ENCODE measurements at regions not wholly inside any gene's neighbourhood (a gene's known extent, or its start where the extent isn't known, plus 50 kb on each side); places are given as distances from the start of the nearest gene placed in this dataset.

GRCh38 chrX:94252211-94252610 is 578.2 kb downstream of the FAM133A start:
- H3K9me3 Mint-ChIP-seq: 0 out of 3 replicates have a peak, but pooled peaks cover 4% of the 10 kb centered on the region
- H3K79me2 ChIP-seq (replicated peaks; ENCODE audit: insufficient read depth): no peaks in the 10 kb centered on the region
- no peak overlapping the region for H3K27ac ChIP-seq (ENCODE audit: low read depth)
- no peak overlapping the region for H3K4me2 ChIP-seq
- no peaks in the 10 kb centered on the region for H3K36me3 ChIP-seq (ENCODE audit: insufficient read depth)
- no peaks in the 10 kb centered on the region for H3K27me3 ChIP-seq (ENCODE audit: insufficient read depth)
- H2AFZ ChIP-seq: no peak overlapping the region
- no peaks in the 10 kb centered on the region; the same call in 1 of the 2 replicates for H3K9me2 ChIP-seq (ENCODE audit: insufficient read depth)
- DNase-seq (ENCODE audit: low spot score): no peak
- no peak overlapping the region for H3K27ac Mint-ChIP-seq
- no peak overlapping the region for H3K4me3 ChIP-seq
- H3K4me3 Mint-ChIP-seq: no peak overlapping the region
- H3K4me1 ChIP-seq (ENCODE audit: insufficient read depth): no peaks in the 10 kb centered on the region; the same call in 1 of the 2 replicates
- no peaks in the 10 kb centered on the region for H3F3A ChIP-seq (replicated peaks; ENCODE audit: low read depth)
- H3K27me3 Mint-ChIP-seq (ENCODE audit: insufficient read depth, low read depth, poor library complexity): peaks cover 2% of the 10 kb centered on the region
- no peak for TF ChIP-seq JUNB (IDR thresholded peaks at IDR 0.05; ENCODE audit: unreplicated experiment)
- no peak for TF ChIP-seq CREB1 (CRISPR knock-in tag; IDR thresholded peaks at IDR 0.05; ENCODE audit: low read depth)
- TF ChIP-seq ZNF114 (CRISPR knock-in tag; IDR thresholded peaks at IDR 0.05): no peak
- no peak for TF ChIP-seq ZNF331 (CRISPR knock-in tag; IDR thresholded peaks at IDR 0.05; ENCODE audit: low read depth)
- no peak for TF ChIP-seq CTCF (conservative IDR thresholded peaks at IDR 0.05; ENCODE audit: low read depth in 2 of 2)
- no peak for TF ChIP-seq EZH2phosphoT487 (IDR thresholded peaks at IDR 0.05; ENCODE audit: unreplicated experiment)
- no peak for TF ChIP-seq ETS1 (IDR thresholded peaks at IDR 0.05)
- TF ChIP-seq ZNF462 (CRISPR knock-in tag; IDR thresholded peaks at IDR 0.05): no peak
- TF ChIP-seq POLR2AphosphoS5 (IDR thresholded peaks at IDR 0.05; ENCODE audit: low read depth): no peak
- TF ChIP-seq EZH2 (IDR thresholded peaks at IDR 0.05; ENCODE audit: low read depth, unreplicated experiment): no peak
- no peak for TF ChIP-seq NANOG (IDR thresholded peaks at IDR 0.05; ENCODE audit: borderline replicate concordance)
- no peak for TF ChIP-seq STAT1 (IDR thresholded peaks at IDR 0.05; ENCODE audit: unreplicated experiment)
- no peak for TF ChIP-seq REST (IDR thresholded peaks at IDR 0.05; ENCODE audit: unreplicated experiment)
- no peak for ATAC-seq
- peaks cover under 1% of the 10 kb centered on the region; the same call in 1 of the 3 replicates for H3K36me3 Mint-ChIP-seq (ENCODE audit: low read depth)
- no peaks in the 10 kb centered on the region for H4K20me1 ChIP-seq (replicated peaks; ENCODE audit: insufficient read depth)
- no peaks in the 10 kb centered on the region for H3K4me1 Mint-ChIP-seq

Measured in GM23338 (cell line).